H9 (cell line): ENCODE measurements at regions not wholly inside any gene's neighbourhood (a gene's known extent, or its start where the extent isn't known, plus 50 kb on each side); places are given as distances from the start of the nearest gene placed in this dataset.

Experiments used
- DNase-seq: peaks from one replicate; pipeline ENCODE4 v3.0.0-alpha.2; 2017
- H2AFZ ChIP-seq: one replicate; pipeline ENCODE4 v1.6.1; 2013; ENCODE audit warnings: mild to moderate bottlenecking, low read length, control low read depth, moderate library complexity
- H2AK5ac ChIP-seq: 2 replicates; pipeline ENCODE4 v1.6.1; 2013; ENCODE audit warnings: low read length, control low read depth, mixed read lengths; ENCODE audit not compliant: insufficient read length
- H2BK120ac ChIP-seq: one replicate; pipeline ENCODE4 v1.6.1; 2013; ENCODE audit warnings: low read depth, mild to moderate bottlenecking, low read length, control low read depth, inconsistent platforms; ENCODE audit not compliant: poor library complexity, severe bottlenecking
- H2BK12ac ChIP-seq: 2 replicates; pipeline ENCODE4 v1.6.1; 2013; ENCODE audit warnings: low read length, control low read depth, mixed read lengths, low read depth; ENCODE audit not compliant: insufficient read length
- H2BK15ac ChIP-seq: 2 replicates; pipeline ENCODE4 v1.6.1; 2013; ENCODE audit warnings: low read depth, low read length, control low read depth
- H2BK20ac ChIP-seq: one replicate; pipeline ENCODE4 v1.6.1; 2013; ENCODE audit warnings: low read depth, mild to moderate bottlenecking, low read length, control low read depth, inconsistent platforms; ENCODE audit not compliant: poor library complexity, severe bottlenecking
- H2BK5ac ChIP-seq: 2 replicates; pipeline ENCODE4 v1.6.1; 2013; ENCODE audit warnings: low read length, control low read depth, mixed read lengths; ENCODE audit not compliant: insufficient read length
- H3K14ac ChIP-seq: 2 replicates; pipeline ENCODE4 v1.6.1; 2013; ENCODE audit warnings: low read length, control low read depth; ENCODE audit not compliant: insufficient read depth
- H3K18ac ChIP-seq: 2 replicates; pipeline ENCODE4 v1.6.1; 2013; ENCODE audit warnings: low read depth, mild to moderate bottlenecking, mixed read lengths, low read length, control low read depth; ENCODE audit not compliant: insufficient read length
- H3K23ac ChIP-seq: 2 replicates; pipeline ENCODE4 v1.6.1; 2013; ENCODE audit warnings: low read length, control low read depth, mixed read lengths, low read depth; ENCODE audit not compliant: insufficient read length
- H3K23me2 ChIP-seq: 2 replicates; pipeline ENCODE4 v1.6.1; 2013; ENCODE audit warnings: low read depth, mild to moderate bottlenecking, mixed read lengths, low read length, control low read depth; ENCODE audit not compliant: insufficient read length, poor library complexity, severe bottlenecking
- H3K27ac ChIP-seq: 2 replicates; pipeline ENCODE4 v1.5.1; 2013; ENCODE audit warnings: low read length, control low read depth, mixed read lengths, low read depth; ENCODE audit not compliant: insufficient read length
- H3K27me3 ChIP-seq: 2 replicates; pipeline ENCODE4 v1.6.1; 2013; ENCODE audit warnings: low read length, control low read depth, inconsistent platforms; ENCODE audit not compliant: insufficient read depth
- H3K4ac ChIP-seq: 2 replicates; pipeline ENCODE4 v1.6.1; 2013; ENCODE audit warnings: low read depth, mild to moderate bottlenecking, control low read depth, inconsistent platforms, low read length, moderate library complexity
- H3K4me1 ChIP-seq: 2 replicates; pipeline ENCODE4 v1.6.1; 2013; ENCODE audit warnings: low read length, control low read depth, inconsistent platforms; ENCODE audit not compliant: insufficient read depth
- H3K4me2 ChIP-seq: 2 replicates; pipeline ENCODE4 v1.6.1; 2013; ENCODE audit warnings: low read length, control low read depth, mixed read lengths; ENCODE audit not compliant: insufficient read length, insufficient read depth
- H3K56ac ChIP-seq: 2 replicates; pipeline ENCODE4 v1.6.1; 2013; ENCODE audit warnings: low read depth, mild to moderate bottlenecking, mixed read lengths, low read length, control low read depth; ENCODE audit not compliant: insufficient read length
- H3K79me1 ChIP-seq: 2 replicates; pipeline ENCODE4 v1.6.1; 2013; ENCODE audit warnings: low read depth, mild to moderate bottlenecking, moderate library complexity, low read length, control low read depth, inconsistent platforms; ENCODE audit not compliant: insufficient read depth, poor library complexity, severe bottlenecking
- H3K79me2 ChIP-seq: 2 replicates; pipeline ENCODE4 v1.6.1; 2013; ENCODE audit warnings: low read length, control low read depth, inconsistent platforms; ENCODE audit not compliant: insufficient read depth
- H3K9ac ChIP-seq: 2 replicates; pipeline ENCODE4 v1.6.1; 2013; ENCODE audit warnings: low read length, control low read depth, mixed read lengths; ENCODE audit not compliant: insufficient read length; ENCODE audit errors: extremely low read depth
- H3K9me3 ChIP-seq: one replicate; pipeline ENCODE4 v1.6.1; 2013; ENCODE audit warnings: low read depth, low read length, inconsistent platforms; ENCODE audit not compliant: control insufficient read depth
- H3T11ph ChIP-seq: one replicate; pipeline ENCODE4 v1.6.1; 2013; ENCODE audit warnings: mild to moderate bottlenecking, low read length, control low read depth, inconsistent platforms
- H4K20me1 ChIP-seq: one replicate; pipeline ENCODE4 v1.6.1; 2013; ENCODE audit not compliant: control insufficient read depth, insufficient read length, insufficient read depth
- H4K5ac ChIP-seq: 2 replicates; pipeline ENCODE4 v1.6.1; 2013; ENCODE audit warnings: low read depth, mild to moderate bottlenecking, mixed read lengths, low read length, control low read depth; ENCODE audit not compliant: insufficient read length
- H4K8ac ChIP-seq: replicated peaks from 2 replicates; pipeline ENCODE4 v1.6.1; 2013; ENCODE audit warnings: low read length, control low read depth, mixed read lengths, low read depth; ENCODE audit not compliant: insufficient read length
- H4K91ac ChIP-seq: 2 replicates; pipeline ENCODE4 v1.6.1; 2013; ENCODE audit warnings: low read depth, mild to moderate bottlenecking, moderate library complexity, mixed read lengths, low read length, control low read depth; ENCODE audit not compliant: insufficient read length
- H3K27ac Mint-ChIP-seq, 3 experiments: 2 replicates in 2 of 3; 3 replicates in 1 of 3; pipeline ENCODE4 v1.8.0; 2020 to 2021; ENCODE audit warnings: mixed read lengths in 3 of 3, mild to moderate bottlenecking in 1 of 3, moderate library complexity in 1 of 3
- H3K27me3 Mint-ChIP-seq: 2 replicates; pipeline ENCODE4 v1.8.0; 2021; ENCODE audit warnings: low read depth, mild to moderate bottlenecking, moderate library complexity, mixed read lengths
- H3K36me3 Mint-ChIP-seq, 3 experiments: 2 replicates in 2 of 3; 3 replicates in 1 of 3; pipeline ENCODE4 v1.8.0; 2020 to 2021; ENCODE audit warnings: low read depth in 3 of 3, mixed read lengths in 3 of 3; ENCODE audit not compliant: insufficient read depth in 1 of 3
- H3K4me1 Mint-ChIP-seq, 2 experiments: 2 replicates each; pipeline ENCODE4 v1.8.0; 2020; ENCODE audit warnings: mixed read lengths in 2 of 2
- H3K4me3 Mint-ChIP-seq, 2 experiments: 2 replicates in 1 of 2; 3 replicates in 1 of 2; pipeline ENCODE4 v1.8.0; 2020 to 2021; ENCODE audit warnings: mild to moderate bottlenecking in 2 of 2, mixed read lengths in 2 of 2, moderate library complexity in 1 of 2
- H3K9me3 Mint-ChIP-seq, 2 experiments: 2 replicates in 1 of 2; 3 replicates in 1 of 2; pipeline ENCODE4 v1.8.0; 2020; ENCODE audit warnings: mild to moderate bottlenecking in 2 of 2, mixed read lengths in 2 of 2, moderate library complexity in 1 of 2
- CTCF ChIP-seq: fragments of 200-600 bp; sonication (generic); conservative IDR thresholded peaks from 3 replicates; pipeline ENCODE4 v1.8.0; 2021; ENCODE audit warnings: antibody characterized with exemption, mild to moderate bottlenecking
- WGBS: extraction: QIAGEN DNeasy Blood & Tissue Kit; methylation state at CpG from one replicate; pipeline ENCODE4 v1.1.7; 2013; ENCODE audit warnings: missing lambda C conversion rate, low lambda C conversion rate, mixed read lengths; ENCODE audit not compliant: insufficient read length; ENCODE audit errors: extremely low coverage; 5-methylcytosine and 5-hydroxymethylcytosine counted together

DNA sequence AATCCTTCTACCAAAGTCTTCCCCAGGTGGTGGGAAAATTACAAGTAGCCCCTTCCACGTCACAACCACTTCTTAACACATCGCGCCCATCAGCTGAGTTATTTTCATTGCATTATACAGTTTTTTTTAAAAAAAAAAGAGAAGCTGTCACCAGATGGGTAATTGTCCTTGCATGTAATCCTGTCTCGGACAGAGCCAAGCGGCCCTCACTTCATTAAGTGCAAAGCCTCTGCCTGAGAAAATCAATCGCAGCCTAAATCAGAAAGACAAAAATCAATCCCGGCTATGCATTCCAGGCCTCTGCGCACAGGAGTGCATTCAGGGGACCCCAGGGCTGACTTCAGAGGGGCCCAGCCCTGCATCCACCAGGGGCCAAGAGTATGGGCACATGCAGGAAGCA is 538.9 kb downstream of the NPHP4 start:
- Histone ChIP-seq H4K91ac (no peak overlapping the region), H2BK20ac (no peak overlapping the region), H4K5ac (no peak overlapping the region), H3K23ac (no peak overlapping the region), H3K4me2 (no peak overlapping the region), H3K79me1 (no peaks in the 10 kb centered on the region), H3K9me3 (no peaks in the 10 kb centered on the region), H3K18ac (no peak overlapping the region), H2BK15ac (no peak overlapping the region), H3K79me2 (no peaks in the 10 kb centered on the region), H4K8ac (no peak overlapping the region), H4K20me1 (no peaks in the 10 kb centered on the region), H3K4ac (no peak overlapping the region), H3K4me1 (peaks cover 4% of the 10 kb centered on the region; the same call in 1 of the 2 replicates), H3K56ac (no peak overlapping the region), H2BK12ac (no peak overlapping the region), H3T11ph (no peak overlapping the region), H3K27ac (no peak overlapping the region), H2AK5ac (no peak overlapping the region), H3K23me2 (no peaks in the 10 kb centered on the region), H3K14ac (no peak overlapping the region), H3K27me3 (no peaks in the 10 kb centered on the region), H2BK5ac (no peak overlapping the region), H3K9ac (no peak overlapping the region), H2AFZ (no peak overlapping the region), H2BK120ac (no peak overlapping the region)
- Mint-ChIP-seq H3K27me3 (peaks cover 18% of the 10 kb centered on the region), H3K27ac (no peak overlapping the region), H3K9me3 (no peaks in the 10 kb centered on the region), H3K4me3 (no peak overlapping the region), H3K36me3 (no peaks in the 10 kb centered on the region), H3K4me1 (peaks cover 23 to 25% of the 10 kb centered on the region in 2 experiments)
- no peak for TF ChIP-seq CTCF
- no peak for DNase-seq
- no CpG with 5 or more reads among the region's 8 CpGs for WGBS
